SK-N-MC (cell line): ENCODE measurements at regions not wholly inside any gene's neighbourhood (a gene's known extent, or its start where the extent isn't known, plus 50 kb on each side); places are given as distances from the start of the nearest gene placed in this dataset.

Source experiments
- EZH2 ChIP-seq: fragments of 200-600 bp; sonication (generic); IDR thresholded peaks from one replicate; pipeline ENCODE4 v1.6.1; 2017; ENCODE audit warnings: antibody characterized with exemption
- FOXP2 ChIP-seq: optimal IDR thresholded peaks from 2 replicates; pipeline ENCODE3; 2011; ENCODE audit warnings: mild to moderate bottlenecking, moderate library complexity; ENCODE audit not compliant: insufficient read depth; ENCODE audit errors: extremely low read length, control extremely low read depth
- POLR2AphosphoS5 ChIP-seq: IDR thresholded peaks from 2 replicates; pipeline ENCODE4 v1.6.1; 2012; ENCODE audit warnings: mild to moderate bottlenecking, low read depth, low read length, borderline replicate concordance

DNA sequence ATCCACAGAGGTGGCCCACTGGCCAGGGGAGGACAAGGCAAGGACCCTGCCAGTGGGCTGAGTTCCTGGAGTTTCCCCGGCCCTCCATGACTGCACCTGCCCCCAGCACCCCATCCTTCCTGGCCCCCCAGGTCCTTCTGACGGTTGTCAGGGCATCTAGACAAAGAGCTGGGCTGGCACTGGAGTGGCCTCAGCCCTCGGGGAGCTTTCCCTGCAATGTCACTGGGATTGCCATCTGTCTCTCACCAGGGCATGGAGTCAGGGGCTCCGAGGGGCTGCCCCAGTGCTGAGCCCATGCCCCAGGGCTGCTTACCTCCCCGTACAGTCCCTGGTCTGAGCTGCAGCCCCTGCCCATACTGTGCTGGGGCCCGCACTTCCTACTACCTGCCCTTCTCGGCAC lies 446.5 kb upstream of the MKI67 start:
- TF ChIP-seq EZH2 (no peak), POLR2AphosphoS5 (no peak), FOXP2 (no peak)
